GM23248 (cell line): ENCODE measurements at regions not wholly inside any gene's neighbourhood (a gene's known extent, or its start where the extent isn't known, plus 50 kb on each side); places are given as distances from the start of the nearest gene placed in this dataset.

ENCODE experiments used
- EZH2 ChIP-seq: fragments of 200-600 bp; sonication (generic); IDR thresholded peaks from 2 replicates; pipeline ENCODE4 v1.6.1; 2018; ENCODE audit warnings: antibody characterized with exemption, mild to moderate bottlenecking; ENCODE audit not compliant: insufficient read depth, poor library complexity, severe bottlenecking
- EZH2phosphoT487 ChIP-seq: fragments of 200-600 bp; sonication (generic); IDR thresholded peaks from 2 replicates; pipeline ENCODE4 v1.6.1; 2018; ENCODE audit warnings: antibody characterized with exemption, moderate library complexity, mild to moderate bottlenecking, low read depth; ENCODE audit not compliant: insufficient read depth

DNA sequence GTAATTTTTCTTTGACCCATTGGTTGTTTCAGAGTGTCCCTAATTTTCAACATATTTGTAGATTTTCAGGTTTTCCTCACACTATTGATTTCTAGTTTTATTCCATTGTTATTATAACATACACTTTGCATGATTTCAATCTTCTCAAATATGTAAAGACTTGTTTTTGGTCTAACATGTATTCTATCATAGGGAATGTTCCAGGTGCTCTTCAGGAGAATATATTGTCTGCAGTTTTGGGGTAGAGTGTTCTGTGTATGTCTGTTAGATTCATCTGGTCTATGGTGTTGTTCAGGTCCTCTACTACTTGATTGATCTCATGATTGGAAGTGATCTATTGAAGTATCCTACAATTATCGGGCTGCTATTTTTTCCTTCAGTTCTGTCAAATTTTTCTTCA, 440.9 kb upstream of the MIR17HG start:
- TF ChIP-seq EZH2phosphoT487 = no peak
- no peak for TF ChIP-seq EZH2
